MCF 10A (cell line): ENCODE measurements at regions not wholly inside any gene's neighbourhood (a gene's known extent, or its start where the extent isn't known, plus 50 kb on each side); places are given as distances from the start of the nearest gene placed in this dataset.
"Not testable (repeated sequence)": the region's sequence is repeated elsewhere in the genome, so short reads cannot be mapped to it uniquely, and the experiment has no call there.

Source experiments
- BruUV-seq: library from RNA; stranded (reverse); fragments of 400-500 nt; replicated peaks from 2 replicates; lab custom pipeline; 2021; lab: Mats Ljungman, UMichigan
- CTCF ChIA-PET: fragments of 300-600 bp; sonication (Branson Sonifier 250); formaldehyde crosslinking; extraction: SDS; loops from one replicate; lab custom pipeline; 2021; ENCODE audit warnings: antibody characterized with exemption, inconsistent platforms; lab: Yijun Ruan, JAX
- POLR2A ChIA-PET: fragments of 300-600, 350-650 bp; sonication (Branson Sonifier 250); formaldehyde crosslinking; extraction: SDS; loops from one replicate; lab custom pipeline; 2020; ENCODE audit warnings: antibody characterized with exemption, inconsistent platforms; lab: Yijun Ruan, JAX
- DNase-seq: peaks from one replicate; pipeline ENCODE4 v3.0.0-alpha.2; 2018; ENCODE audit not compliant: unreplicated experiment
- H3K27ac Mint-ChIP-seq: one replicate; pipeline ENCODE4 v1.8.0; 2022; ENCODE audit warnings: mild to moderate bottlenecking, low read depth, mixed read lengths; ENCODE audit not compliant: unreplicated experiment
- H3K27me3 Mint-ChIP-seq: one replicate; pipeline ENCODE4 v1.8.0; 2022; ENCODE audit warnings: mixed read lengths; ENCODE audit not compliant: insufficient read depth, unreplicated experiment
- H3K36me3 Mint-ChIP-seq: one replicate; pipeline ENCODE4 v1.8.0; 2022; ENCODE audit warnings: mild to moderate bottlenecking, moderate library complexity, mixed read lengths; ENCODE audit not compliant: insufficient read depth, unreplicated experiment
- H3K4me1 Mint-ChIP-seq: one replicate; pipeline ENCODE4 v1.8.0; 2022; ENCODE audit warnings: mixed read lengths; ENCODE audit not compliant: insufficient read depth, unreplicated experiment
- H3K4me3 Mint-ChIP-seq: one replicate; pipeline ENCODE4 v1.8.0; 2022; ENCODE audit warnings: mild to moderate bottlenecking, moderate library complexity, mixed read lengths; ENCODE audit not compliant: unreplicated experiment
- H3K9me3 Mint-ChIP-seq: one replicate; pipeline ENCODE4 v1.8.0; 2022; ENCODE audit warnings: mixed read lengths; ENCODE audit not compliant: unreplicated experiment
- CTCF ChIP-seq: fragments of 200-600 bp; IDR thresholded peaks from one replicate; pipeline ENCODE4 v1.8.0; 2022; ENCODE audit warnings: antibody characterized with exemption, mild to moderate bottlenecking; ENCODE audit not compliant: unreplicated experiment
- intact Hi-C: fragments of 100-400 bp; cut with micrococcal nuclease; formaldehyde crosslinking; loops from 2 replicates; pipeline ENCODE4 v1.14.1; 2022

- H3K27me3 Mint-ChIP-seq, result peaks cover 11% of the 10 kb centered on the region
- H3K27ac Mint-ChIP-seq, result no peak overlapping the region
- ChIA-PET POLR2A (no interaction called here), CTCF (no interaction called here)
- no peak for DNase-seq
- H3K4me3 Mint-ChIP-seq, result no peak overlapping the region
- intact Hi-C loops, result no loop called here
- no peak for TF ChIP-seq CTCF
- H3K4me1 Mint-ChIP-seq, result no peaks in the 10 kb centered on the region
- no peaks in the 10 kb centered on the region for H3K36me3 Mint-ChIP-seq
- H3K9me3 Mint-ChIP-seq, result peaks cover 5% of the 10 kb centered on the region
- BruUV-seq, result no TSS peak
Measured at GRCh38 chr14:27668531-27668930, 1070.7 kb upstream of the NOVA1 start.

GRCh38 chr14:27672047-27672446 lies 1074.2 kb upstream of the NOVA1 start:
- no peaks in the 10 kb centered on the region for H3K4me1 Mint-ChIP-seq
- peaks cover 5% of the 10 kb centered on the region for H3K9me3 Mint-ChIP-seq
- DNase-seq, result no peak
- no peak for TF ChIP-seq CTCF
- no peaks in the 10 kb centered on the region for H3K27me3 Mint-ChIP-seq
- H3K27ac Mint-ChIP-seq, result no peak overlapping the region
- no peaks in the 10 kb centered on the region for H3K36me3 Mint-ChIP-seq
- CTCF ChIA-PET, result interaction anchor here (0.6 kb wide), 1 partner anchor 1584 kb away, joined by 3 read pairs; no protein-coding TSS in a partner anchor
- POLR2A ChIA-PET, result no interaction called here
- no peak overlapping the region for H3K4me3 Mint-ChIP-seq
- intact Hi-C loops, result no loop called here
- BruUV-seq, result no TSS peak

- H3K9me3 Mint-ChIP-seq, CTCF ChIA-PET, POLR2A ChIA-PET, H3K4me1 Mint-ChIP-seq, H3K27ac Mint-ChIP-seq, DNase-seq, intact Hi-C loops, H3K36me3 Mint-ChIP-seq, H3K27me3 Mint-ChIP-seq, BruUV-seq, H3K4me3 Mint-ChIP-seq: not testable (repeated sequence)
Measured at GRCh38 chr14:27672811-27673737, 1075.2 kb upstream of the NOVA1 start.

- intact Hi-C loops, result no loop called here
- Mint-ChIP-seq H3K27me3 (peaks cover 49% of the 10 kb centered on the region), H3K27ac (no peak overlapping the region), H3K36me3 (no peaks in the 10 kb centered on the region), H3K9me3 (no peaks in the 10 kb centered on the region), H3K4me1 (peaks cover 9% of the 10 kb centered on the region), H3K4me3 (no peak overlapping the region)
- ChIA-PET CTCF (interaction anchor here (0.6 kb wide), 1 partner anchor 10 kb away, joined by 3 read pairs; no protein-coding TSS in a partner anchor), POLR2A (no interaction called here)
- no peak for DNase-seq
- BruUV-seq, result no TSS peak
- no peak for TF ChIP-seq CTCF
Measured at GRCh38 chr14:27686137-27686536, 1080.5 kb upstream of the FOXG1 start.
